Smooth muscle cell (in vitro differentiated cells): ENCODE measurements at regions not wholly inside any gene's neighbourhood (a gene's known extent, or its start where the extent isn't known, plus 50 kb on each side); places are given as distances from the start of the nearest gene placed in this dataset.

Source experiments
- DNase-seq: peaks from one replicate; lab custom pipeline; 2025; ENCODE audit not compliant: unreplicated experiment; lab: John Stamatoyannopoulos, UW
- H2AFZ ChIP-seq: fragments of 200-600 bp; sonication (generic); 2 replicates; pipeline ENCODE4 v1.6.0; 2016; ENCODE audit warnings: antibody characterized with exemption, low read depth, mild to moderate bottlenecking
- H3F3A ChIP-seq: fragments of 200-600 bp; sonication (generic); 2 replicates; pipeline ENCODE4 v1.6.0; 2017; ENCODE audit warnings: antibody characterized with exemption, low read depth
- H3K27ac ChIP-seq: fragments of 200-600 bp; sonication (generic); 2 replicates; pipeline ENCODE4 v1.5.1; 2016; ENCODE audit warnings: low read depth, mild to moderate bottlenecking
- H3K27me3 ChIP-seq: fragments of 200-600 bp; sonication (generic); 2 replicates; pipeline ENCODE4 v1.6.1; 2016; ENCODE audit warnings: low read depth, mild to moderate bottlenecking
- H3K36me3 ChIP-seq: fragments of 200-600 bp; sonication (generic); 2 replicates; pipeline ENCODE4 v1.5.1; 2016; ENCODE audit warnings: low read depth
- H3K4me1 ChIP-seq: fragments of 200-600 bp; sonication (generic); 2 replicates; pipeline ENCODE4 v1.5.1; 2016; ENCODE audit warnings: low read depth
- H3K4me2 ChIP-seq: fragments of 200-600 bp; sonication (generic); 2 replicates; pipeline ENCODE4 v1.6.0; 2016; ENCODE audit warnings: mild to moderate bottlenecking
- H3K4me3 ChIP-seq: fragments of 200-600 bp; sonication (generic); 2 replicates; pipeline ENCODE4 v1.5.1; 2016; ENCODE audit warnings: mild to moderate bottlenecking
- H3K79me2 ChIP-seq: fragments of 200-600 bp; sonication (generic); 2 replicates; pipeline ENCODE4 v1.6.0; 2016; ENCODE audit warnings: low read depth, mild to moderate bottlenecking
- H3K9ac ChIP-seq: fragments of 200-600 bp; sonication (generic); 2 replicates; pipeline ENCODE4 v1.6.0; 2016; ENCODE audit warnings: low read depth
- H3K9me3 ChIP-seq: fragments of 200-600 bp; sonication (generic); replicated peaks from 2 replicates; pipeline ENCODE4 v1.5.1; 2016; ENCODE audit warnings: low read depth
- H4K20me1 ChIP-seq: fragments of 200-600 bp; sonication (generic); 2 replicates; pipeline ENCODE4 v1.6.0; 2016; ENCODE audit warnings: low read depth
- CTCF ChIP-seq: fragments of 200-600 bp; sonication (generic); IDR thresholded peaks from 2 replicates; pipeline ENCODE4 v1.5.1; 2017; ENCODE audit warnings: borderline replicate concordance, mild to moderate bottlenecking, antibody characterized with exemption; ENCODE audit not compliant: insufficient read depth, poor library complexity, severe bottlenecking
- WGBS: methylation state at CpG from one replicate; pipeline ENCODE4 v1.1.7; 2016; ENCODE audit warnings: low lambda C conversion rate; 5-methylcytosine and 5-hydroxymethylcytosine counted together

- H3K4me2 ChIP-seq: no peak overlapping the region
- no peaks in the 10 kb centered on the region for H3K36me3 ChIP-seq
- no peaks in the 10 kb centered on the region for H3K4me1 ChIP-seq
- no peaks in the 10 kb centered on the region for H3K9me3 ChIP-seq
- no peaks in the 10 kb centered on the region for H3K79me2 ChIP-seq
- DNase-seq: no peak
- H3K9ac ChIP-seq: no peak overlapping the region
- H3K4me3 ChIP-seq: no peak overlapping the region
- no peak overlapping the region for H3K27ac ChIP-seq
- H2AFZ ChIP-seq: no peak overlapping the region
- no peaks in the 10 kb centered on the region for H3F3A ChIP-seq
- no peaks in the 10 kb centered on the region for H3K27me3 ChIP-seq
- no peak for TF ChIP-seq CTCF
- WGBS: 90% methylated on average over 2 of the region's 2 CpGs
- no peaks in the 10 kb centered on the region for H4K20me1 ChIP-seq
Observed at GRCh38 chr2:35508601-35509000, 847.0 kb upstream of the CRIM1 start.

GRCh38 chr2:35504419-35504818 lies 851.2 kb upstream of the CRIM1 start:
- Histone ChIP-seq H3K36me3 (no peaks in the 10 kb centered on the region), H3K9ac (no peak overlapping the region), H3K27ac (no peak overlapping the region), H3K9me3 (no peaks in the 10 kb centered on the region), H4K20me1 (no peaks in the 10 kb centered on the region), H2AFZ (no peak overlapping the region), H3K79me2 (no peaks in the 10 kb centered on the region), H3K4me1 (no peaks in the 10 kb centered on the region), H3K4me2 (no peak overlapping the region), H3K4me3 (no peak overlapping the region), H3K27me3 (no peaks in the 10 kb centered on the region), H3F3A (no peaks in the 10 kb centered on the region)
- WGBS: 89% methylated on average over 3 of the region's 3 CpGs
- TF ChIP-seq CTCF: no peak
- no peak for DNase-seq

- Histone ChIP-seq H3K4me2 (no peak overlapping the region), H3K27ac (no peak overlapping the region), H3K9ac (no peak overlapping the region), H4K20me1 (no peaks in the 10 kb centered on the region), H3K4me1 (no peaks in the 10 kb centered on the region), H3K27me3 (no peaks in the 10 kb centered on the region), H3K79me2 (no peaks in the 10 kb centered on the region), H3K36me3 (no peaks in the 10 kb centered on the region), H3K9me3 (no peaks in the 10 kb centered on the region), H3F3A (no peaks in the 10 kb centered on the region), H2AFZ (no peak overlapping the region), H3K4me3 (no peak overlapping the region)
- 89% methylated on average over 1 of the region's 1 CpG for WGBS
- DNase-seq: no peak
- TF ChIP-seq CTCF: no peak
Observed at GRCh38 chr2:35503738-35504199, 851.8 kb upstream of the CRIM1 start.

GRCh38 chr2:35503311-35503710 lies 852.3 kb upstream of the CRIM1 start:
- Histone ChIP-seq H3K4me1 (no peaks in the 10 kb centered on the region), H3K27ac (no peak overlapping the region), H3K4me2 (no peak overlapping the region), H3K9me3 (no peaks in the 10 kb centered on the region), H3K27me3 (no peaks in the 10 kb centered on the region), H4K20me1 (no peaks in the 10 kb centered on the region), H3K4me3 (no peak overlapping the region), H3K36me3 (no peaks in the 10 kb centered on the region), H3K79me2 (no peaks in the 10 kb centered on the region), H2AFZ (no peak overlapping the region), H3K9ac (no peak overlapping the region), H3F3A (no peaks in the 10 kb centered on the region)
- WGBS: 82% methylated on average over 3 of the region's 3 CpGs
- no peak for DNase-seq
- TF ChIP-seq CTCF: no peak
